OCI-LY3 (cell line): ENCODE measurements at regions not wholly inside any gene's neighbourhood (a gene's known extent, or its start where the extent isn't known, plus 50 kb on each side); places are given as distances from the start of the nearest gene placed in this dataset.
"Not testable (repeated sequence)": the region's sequence is repeated elsewhere in the genome, so short reads cannot be mapped to it uniquely, and the experiment has no call there.

Experiments used
- H2AFZ ChIP-seq: fragments of 200-600, 300-600 bp; shearing (Covaris generic); 2 replicates; pipeline ENCODE4 v1.6.0; 2014; ENCODE audit warnings: antibody characterized with exemption, low read depth, low read length
- H3K27ac ChIP-seq: fragments of 200-600, 300-600 bp; sonication (generic); 2 replicates; pipeline ENCODE4 v1.5.1; 2014; ENCODE audit warnings: mild to moderate bottlenecking, low read length, moderate library complexity, mixed read lengths
- H3K27me3 ChIP-seq: fragments of 200-600, 300-600 bp; sonication (generic); 2 replicates; pipeline ENCODE4 v1.6.1; 2014; ENCODE audit warnings: low read depth, low read length, mixed read lengths
- H3K36me3 ChIP-seq: fragments of 200-600, 300-600 bp; sonication (generic); replicated peaks from 2 replicates; pipeline ENCODE3; 2014; ENCODE audit warnings: low read depth, low read length, mixed read lengths
- H3K4me1 ChIP-seq: fragments of 300-600, 200-600 bp; sonication (generic); 2 replicates; pipeline ENCODE4 v1.6.1; 2014; ENCODE audit warnings: low read length, mixed read lengths
- H3K4me2 ChIP-seq: fragments of 200-600, 300-600 bp; sonication (generic); 2 replicates; pipeline ENCODE4 v1.6.1; 2014; ENCODE audit warnings: low read length, mixed read lengths
- H3K4me3 ChIP-seq: fragments of 300-600, 200-600 bp; sonication (generic); 2 replicates; pipeline ENCODE4 v1.5.1; 2014; ENCODE audit warnings: antibody characterized with exemption, mild to moderate bottlenecking, low read length, moderate library complexity
- H3K79me2 ChIP-seq: fragments of 300-600, 200-600 bp; shearing (Covaris generic); 2 replicates; pipeline ENCODE4 v1.6.1; 2014; ENCODE audit warnings: mild to moderate bottlenecking, low read length, mixed read lengths
- H3K9ac ChIP-seq: fragments of 300-600, 200-600 bp; shearing (Covaris generic); 2 replicates; pipeline ENCODE4 v1.6.0; 2014; ENCODE audit warnings: mild to moderate bottlenecking, low read length, moderate library complexity
- H3K9me3 ChIP-seq: fragments of 200-600, 300-600 bp; shearing (Covaris generic); 2 replicates; pipeline ENCODE4 v1.6.1; 2014; ENCODE audit warnings: low read length, mixed read lengths; ENCODE audit not compliant: insufficient read depth
- H4K20me1 ChIP-seq: fragments of 200-600, 300-600 bp; sonication (generic); 2 replicates; pipeline ENCODE4 v1.6.1; 2016; ENCODE audit warnings: low read length, mixed read lengths; ENCODE audit not compliant: insufficient read depth
- EZH2phosphoT487 ChIP-seq: fragments of 200-600 bp; shearing (Covaris generic); IDR thresholded peaks from 2 replicates; pipeline ENCODE4 v1.6.1; 2018; ENCODE audit warnings: antibody characterized with exemption, mixed run types, low read depth
- TF ChIP-seq, protein P1 (sequence below): fragments of 200-600, 300-600 bp; sonication (generic); IDR thresholded peaks from 2 replicates; pipeline ENCODE4 v1.5.1; 2014; ENCODE audit warnings: antibody characterized with exemption, low read length, low read depth

DNA sequence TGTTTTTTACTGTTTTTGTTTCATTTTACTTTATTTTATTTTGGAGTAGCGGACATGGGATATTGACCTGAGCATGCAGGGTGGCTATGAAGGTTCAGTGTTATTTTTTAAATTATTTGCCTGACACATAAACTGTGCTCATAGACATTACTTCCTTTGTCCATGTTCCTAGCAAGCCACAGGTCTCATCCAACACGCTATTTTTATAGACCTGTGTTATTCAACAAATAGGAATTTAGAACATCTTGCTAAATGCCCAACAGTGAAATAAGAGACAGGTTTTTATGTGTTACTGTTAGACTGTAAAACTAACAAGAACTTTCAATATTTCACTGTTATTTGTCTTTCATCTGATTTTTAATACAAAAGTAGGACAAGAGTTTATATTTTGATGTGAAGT lies 756.4 kb downstream of the KCNT2 start:
- Histone ChIP-seq H3K36me3 (no peaks in the 10 kb centered on the region), H3K9ac (no peak overlapping the region), H3K27me3 (no peaks in the 10 kb centered on the region), H3K4me3 (no peak overlapping the region), H3K9me3 (no peaks in the 10 kb centered on the region), H3K27ac (no peak overlapping the region), H3K4me2 (no peak overlapping the region), H4K20me1 (no peaks in the 10 kb centered on the region), H2AFZ (no peak overlapping the region), H3K4me1 (peaks cover 11% of the 10 kb centered on the region), H3K79me2 (no peaks in the 10 kb centered on the region)
- no peak for TF ChIP-seq EZH2phosphoT487
- TF ChIP-seq, protein P1, sequence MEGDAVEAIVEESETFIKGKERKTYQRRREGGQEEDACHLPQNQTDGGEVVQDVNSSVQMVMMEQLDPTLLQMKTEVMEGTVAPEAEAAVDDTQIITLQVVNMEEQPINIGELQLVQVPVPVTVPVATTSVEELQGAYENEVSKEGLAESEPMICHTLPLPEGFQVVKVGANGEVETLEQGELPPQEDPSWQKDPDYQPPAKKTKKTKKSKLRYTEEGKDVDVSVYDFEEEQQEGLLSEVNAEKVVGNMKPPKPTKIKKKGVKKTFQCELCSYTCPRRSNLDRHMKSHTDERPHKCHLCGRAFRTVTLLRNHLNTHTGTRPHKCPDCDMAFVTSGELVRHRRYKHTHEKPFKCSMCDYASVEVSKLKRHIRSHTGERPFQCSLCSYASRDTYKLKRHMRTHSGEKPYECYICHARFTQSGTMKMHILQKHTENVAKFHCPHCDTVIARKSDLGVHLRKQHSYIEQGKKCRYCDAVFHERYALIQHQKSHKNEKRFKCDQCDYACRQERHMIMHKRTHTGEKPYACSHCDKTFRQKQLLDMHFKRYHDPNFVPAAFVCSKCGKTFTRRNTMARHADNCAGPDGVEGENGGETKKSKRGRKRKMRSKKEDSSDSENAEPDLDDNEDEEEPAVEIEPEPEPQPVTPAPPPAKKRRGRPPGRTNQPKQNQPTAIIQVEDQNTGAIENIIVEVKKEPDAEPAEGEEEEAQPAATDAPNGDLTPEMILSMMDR: no peak

DNA sequence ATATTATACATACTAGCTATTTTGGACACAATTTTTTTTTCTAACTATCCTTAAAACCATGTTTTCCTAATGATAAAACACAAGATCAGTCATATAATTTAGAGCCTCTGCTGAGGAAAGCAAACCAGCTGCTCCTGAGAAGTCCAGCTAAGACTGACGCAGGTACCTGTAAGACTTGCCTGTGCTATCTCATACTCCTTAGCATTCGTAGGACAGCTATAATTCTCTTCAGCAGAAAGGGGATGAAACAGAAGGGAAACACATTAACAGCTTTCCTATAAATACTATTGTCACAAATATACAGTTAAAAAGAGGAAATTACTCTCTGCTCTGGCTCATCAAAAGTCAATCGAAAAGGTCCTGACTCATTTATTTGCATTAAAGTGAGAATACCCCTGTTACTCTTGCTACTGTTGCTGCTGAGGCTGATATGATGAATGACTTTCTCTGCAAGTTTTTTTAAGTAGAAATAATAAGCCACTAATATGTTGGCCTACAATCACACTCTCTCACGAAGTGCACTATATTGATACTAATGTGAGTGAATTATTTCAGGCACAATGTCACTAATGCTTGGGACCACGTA lies 757.1 kb downstream of the KCNT2 start:
- no peaks in the 10 kb centered on the region for H3K9me3 ChIP-seq
- H4K20me1 ChIP-seq: no peaks in the 10 kb centered on the region
- no peaks in the 10 kb centered on the region for H3K79me2 ChIP-seq
- H3K9ac ChIP-seq: no peak overlapping the region
- peaks cover 11% of the 10 kb centered on the region for H3K4me1 ChIP-seq
- H3K4me2 ChIP-seq: peak overlapping the region; percentile 8
- no peak overlapping the region for H3K4me3 ChIP-seq
- H3K27ac ChIP-seq: no peak overlapping the region
- no peaks in the 10 kb centered on the region for H3K27me3 ChIP-seq
- H2AFZ ChIP-seq: peak overlapping the region; percentile 29; the same call in 1 of the 2 replicates
- H3K36me3 ChIP-seq: no peaks in the 10 kb centered on the region
- TF ChIP-seq, protein P1: no peak
- TF ChIP-seq EZH2phosphoT487: no peak

DNA sequence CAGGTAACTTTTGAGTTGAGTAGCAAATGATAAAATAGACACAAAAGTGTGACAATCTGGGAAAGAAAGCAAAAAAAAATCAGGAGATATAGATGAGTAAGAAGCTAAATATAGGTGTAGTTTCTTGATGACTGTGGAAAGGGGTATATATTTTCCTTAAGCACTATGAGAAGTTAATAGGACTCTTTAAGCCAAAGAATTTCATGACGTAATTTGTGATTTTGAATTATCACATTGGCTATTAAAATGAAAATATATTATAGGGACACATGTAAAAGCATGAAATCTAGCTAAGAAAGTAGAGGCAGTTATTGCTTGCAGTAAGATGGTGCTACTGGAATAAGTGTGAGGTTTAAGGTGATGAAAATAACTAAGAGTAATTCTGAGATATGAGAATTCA lies 759.1 kb downstream of the KCNT2 start:
- no peak overlapping the region for H3K9ac ChIP-seq
- no peak overlapping the region for H3K27ac ChIP-seq

DNA sequence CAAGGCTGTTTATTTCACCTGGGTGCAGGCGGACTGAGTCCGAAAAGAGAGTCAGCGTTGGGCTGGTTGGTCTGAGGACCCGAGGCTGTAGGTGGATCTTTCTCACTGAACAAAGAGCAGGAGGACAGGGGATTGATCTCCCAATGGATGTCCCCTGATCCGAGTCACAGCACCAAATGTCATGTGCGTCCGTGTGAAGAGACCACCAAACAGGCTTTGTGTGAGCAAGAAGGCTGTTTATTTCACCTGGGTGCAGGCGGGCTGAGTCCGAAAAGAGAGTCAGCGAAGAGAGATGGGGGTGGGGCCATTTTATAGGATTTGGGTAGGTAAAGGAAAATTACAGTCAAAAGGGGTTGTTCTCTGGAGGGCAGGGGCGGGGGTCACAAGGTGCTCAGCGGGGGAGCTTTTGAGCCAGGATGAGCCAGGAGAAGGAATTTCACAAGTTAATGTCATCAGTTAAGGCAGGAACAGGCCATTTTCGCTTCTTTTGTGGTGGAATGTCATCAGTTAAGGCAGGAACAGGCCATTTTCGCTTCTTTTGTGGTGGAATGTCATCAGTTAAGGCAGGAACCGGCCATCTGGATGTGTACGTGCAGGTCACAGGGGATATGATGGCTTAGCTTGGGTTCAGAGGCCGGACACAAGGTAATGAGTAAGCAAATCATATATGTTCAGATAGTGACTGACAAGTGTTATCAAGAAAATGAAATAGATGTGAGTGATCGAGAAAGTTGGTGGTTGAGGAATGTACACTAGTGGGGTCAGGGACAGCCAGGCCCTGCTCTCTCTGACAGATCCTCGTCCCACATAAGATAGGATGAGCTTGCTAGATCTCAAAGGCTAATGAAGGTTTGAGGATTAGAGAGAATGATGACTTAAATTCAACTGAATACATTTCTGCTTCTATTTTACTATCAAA lies 760.0 kb downstream of the KCNT2 start:
- not testable (repeated sequence) for H3K79me2 ChIP-seq, H2AFZ ChIP-seq, H4K20me1 ChIP-seq, H3K4me2 ChIP-seq, H3K27ac ChIP-seq, H3K9me3 ChIP-seq, H3K36me3 ChIP-seq, H3K9ac ChIP-seq, H3K4me3 ChIP-seq, H3K27me3 ChIP-seq
- H3K4me1 ChIP-seq: peaks cover 15% of the 10 kb centered on the region

More for the DNA sequence above, 759.1 kb downstream of the KCNT2 start:
- H3K79me2 ChIP-seq: no peaks in the 10 kb centered on the region
- H3K4me3 ChIP-seq: no peak overlapping the region
- no peaks in the 10 kb centered on the region for H3K9me3 ChIP-seq
- peaks cover 15% of the 10 kb centered on the region for H3K4me1 ChIP-seq
- H3K4me2 ChIP-seq: no peak overlapping the region
- H3K36me3 ChIP-seq: no peaks in the 10 kb centered on the region
- H4K20me1 ChIP-seq: no peaks in the 10 kb centered on the region
- H2AFZ ChIP-seq: no peak overlapping the region
- H3K27me3 ChIP-seq: no peaks in the 10 kb centered on the region
- TF ChIP-seq, protein P1: no peak
- TF ChIP-seq EZH2phosphoT487: no peak
